Activated CD8-positive, alpha-beta T cell treated with anti-CD3 and anti-CD28 coated beads for 36 hours (primary cell): ENCODE measurements at regions not wholly inside any gene's neighbourhood (a gene's known extent, or its start where the extent isn't known, plus 50 kb on each side); places are given as distances from the start of the nearest gene placed in this dataset.

Experiments
- ATAC-seq: fragments of 200-7000 bp; cut with Tn5 transposase; one replicate; pipeline ENCODE4 v1.10.0; 2021; ENCODE audit warnings: mild to moderate bottlenecking, moderate library complexity
- CTCF ChIA-PET: fragments of 350-600 bp; sonication (Branson Sonifier 250); formaldehyde crosslinking; loops from one replicate; lab custom pipeline; 2021; ENCODE audit warnings: antibody characterized with exemption; lab: Charles Lee
- POLR2A ChIA-PET: fragments of 350-600 bp; sonication (Branson Sonifier 250); formaldehyde crosslinking; loops from one replicate; lab custom pipeline; 2021; ENCODE audit warnings: antibody characterized with exemption; lab: Charles Lee
- DNase-seq: peaks from one replicate; pipeline ENCODE4 v3.0.0-alpha.2; 2020
- H3K27ac Mint-ChIP-seq: one replicate; pipeline ENCODE4 v1.8.0; 2021; ENCODE audit warnings: mild to moderate bottlenecking, mixed read lengths
- H3K27me3 Mint-ChIP-seq: one replicate; pipeline ENCODE4 v1.8.0; 2021; ENCODE audit warnings: mixed read lengths
- H3K36me3 Mint-ChIP-seq: one replicate; pipeline ENCODE4 v1.8.0; 2021; ENCODE audit warnings: low read depth, mixed read lengths
- H3K4me1 Mint-ChIP-seq: one replicate; pipeline ENCODE4 v1.8.0; 2021; ENCODE audit warnings: low read depth, mixed read lengths
- H3K4me3 Mint-ChIP-seq: one replicate; pipeline ENCODE4 v1.8.0; 2021; ENCODE audit warnings: mild to moderate bottlenecking, moderate library complexity, mixed read lengths
- H3K9me3 Mint-ChIP-seq: one replicate; pipeline ENCODE4 v1.8.0; 2021; ENCODE audit warnings: mixed read lengths
- CTCF ChIP-seq: fragments of 200-600 bp; IDR thresholded peaks from one replicate; pipeline ENCODE4 v1.8.0; 2022; ENCODE audit warnings: antibody characterized with exemption, mild to moderate bottlenecking
- intact Hi-C: fragments of 100-400 bp; cut with micrococcal nuclease; formaldehyde crosslinking; loops from one replicate; pipeline ENCODE4 v1.10.0; 2022

DNA sequence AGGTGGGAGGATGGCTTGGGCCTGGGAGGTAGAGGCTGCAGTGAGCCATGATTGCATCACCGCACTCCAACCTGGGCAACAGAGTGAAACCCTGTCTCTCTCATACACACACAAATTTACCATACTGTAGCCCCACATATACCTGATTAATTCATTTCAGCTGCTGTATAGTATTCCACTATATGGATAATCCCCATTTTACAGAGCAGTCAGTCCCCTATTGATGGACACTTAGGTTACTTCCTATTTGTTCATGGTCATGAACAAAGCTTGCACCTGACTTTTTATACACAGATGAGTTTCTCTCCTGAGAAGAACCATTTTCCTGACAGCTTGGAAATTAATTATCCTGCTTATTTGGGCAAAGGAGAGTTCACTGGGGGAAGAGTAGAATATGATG lies 59.2 kb downstream of the EMX2 start:
- POLR2A ChIA-PET: no interaction called here
- Mint-ChIP-seq H3K9me3 (no peaks in the 10 kb centered on the region), H3K27ac (no peak overlapping the region), H3K27me3 (peaks cover 15% of the 10 kb centered on the region), H3K4me3 (no peak overlapping the region), H3K36me3 (no peaks in the 10 kb centered on the region), H3K4me1 (no peaks in the 10 kb centered on the region)
- intact Hi-C loops: no loop called here
- no peak for ATAC-seq
- no peak for TF ChIP-seq CTCF
- no peak for DNase-seq
- CTCF ChIA-PET: no interaction called here

DNA sequence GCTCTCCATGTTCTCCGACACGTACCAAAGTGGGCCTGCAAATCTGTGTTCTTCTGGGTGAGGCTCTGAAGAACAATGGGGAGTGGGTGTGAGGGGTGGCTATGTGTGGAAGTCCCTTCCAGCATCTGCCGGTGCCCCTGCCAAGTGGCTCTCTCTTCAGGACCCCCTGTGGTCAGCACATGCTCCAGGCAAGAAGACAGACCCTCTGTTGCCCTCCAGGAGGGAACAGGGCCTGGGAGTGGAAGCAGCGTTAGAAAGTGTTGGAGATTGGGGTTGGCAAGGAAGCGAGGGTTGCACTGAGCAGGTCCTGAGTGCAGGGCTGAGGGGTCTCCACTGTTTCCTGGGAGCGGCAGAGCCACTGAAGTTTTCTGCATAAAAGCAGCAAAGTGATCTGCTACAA lies 60.5 kb downstream of the EMX2 start:
- no peaks in the 10 kb centered on the region for H3K9me3 Mint-ChIP-seq
- no peak for TF ChIP-seq CTCF
- ATAC-seq (no peak), DNase-seq (no peak)
- peaks cover 15% of the 10 kb centered on the region for H3K27me3 Mint-ChIP-seq
- ChIA-PET POLR2A (no interaction called here), CTCF (no interaction called here)
- no peak overlapping the region for H3K4me3 Mint-ChIP-seq
- H3K4me1 Mint-ChIP-seq: no peaks in the 10 kb centered on the region
- no peaks in the 10 kb centered on the region for H3K36me3 Mint-ChIP-seq
- H3K27ac Mint-ChIP-seq: no peak overlapping the region
- intact Hi-C loops: no loop called here

DNA sequence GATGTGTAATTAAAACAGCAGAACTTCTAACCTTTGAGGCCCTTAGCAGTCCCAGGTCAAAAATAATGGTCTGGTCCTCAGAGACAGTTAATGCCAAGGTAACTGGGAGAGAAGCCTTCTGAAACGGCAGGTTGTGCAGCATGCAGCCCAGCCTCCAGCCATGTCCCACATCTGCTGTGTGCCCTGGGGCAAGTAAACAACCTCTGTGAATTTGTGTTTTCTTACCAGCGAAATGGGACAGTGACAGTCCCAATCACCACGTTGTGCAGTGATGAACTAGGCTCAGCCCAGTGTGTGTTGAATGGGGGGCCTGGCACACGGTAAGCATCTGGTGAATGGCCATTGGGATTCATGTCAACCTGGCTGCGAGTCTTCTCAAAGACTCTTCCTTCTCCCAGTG lies 61.2 kb downstream of the EMX2 start:
- Mint-ChIP-seq H3K27ac (no peak overlapping the region), H3K36me3 (no peaks in the 10 kb centered on the region), H3K27me3 (peaks cover 16% of the 10 kb centered on the region), H3K4me1 (no peaks in the 10 kb centered on the region), H3K9me3 (no peaks in the 10 kb centered on the region), H3K4me3 (no peak overlapping the region)
- ATAC-seq: no peak
- CTCF ChIA-PET: no interaction called here
- POLR2A ChIA-PET: no interaction called here
- DNase-seq: no peak
- intact Hi-C loops: no loop called here
- no peak for TF ChIP-seq CTCF

- POLR2A ChIA-PET: no interaction called here
- DNase-seq (no peak), ATAC-seq (no peak)
- Mint-ChIP-seq H3K36me3 (no peaks in the 10 kb centered on the region), H3K4me1 (no peaks in the 10 kb centered on the region), H3K27me3 (peaks cover 19% of the 10 kb centered on the region), H3K4me3 (no peak overlapping the region), H3K27ac (no peak overlapping the region), H3K9me3 (no peaks in the 10 kb centered on the region)
- CTCF ChIA-PET: no interaction called here
- intact Hi-C loops: no loop called here
- no peak for TF ChIP-seq CTCF
These were observed 66.7 kb downstream of the EMX2 start for GRCh38 chr10:117609095-117609795.

GRCh38 chr10:117609796-117610170 lies 67.2 kb downstream of the EMX2 start:
- POLR2A ChIA-PET: no interaction called here
- CTCF ChIA-PET: no interaction called here
- Mint-ChIP-seq H3K27me3 (peaks cover 19% of the 10 kb centered on the region), H3K36me3 (no peaks in the 10 kb centered on the region), H3K4me3 (no peak overlapping the region), H3K4me1 (no peaks in the 10 kb centered on the region), H3K9me3 (no peaks in the 10 kb centered on the region), H3K27ac (no peak overlapping the region)
- ATAC-seq: no peak
- no peak for DNase-seq
- intact Hi-C loops: no loop called here
- TF ChIP-seq CTCF: no peak
